HEK293T (cell line): ENCODE measurements at regions not wholly inside any gene's neighbourhood (a gene's known extent, or its start where the extent isn't known, plus 50 kb on each side); places are given as distances from the start of the nearest gene placed in this dataset.

Source experiments
- CTCF ChIA-PET: fragments of 350-600 bp; formaldehyde crosslinking; extraction: SDS; loops from one replicate; lab custom pipeline; 2021; ENCODE audit warnings: antibody characterized with exemption, inconsistent platforms; lab: Yijun Ruan, JAX
- POLR2A ChIA-PET: fragments of 350-600 bp; formaldehyde crosslinking; extraction: SDS; loops from one replicate; lab custom pipeline; 2020; ENCODE audit warnings: antibody characterized with exemption, inconsistent platforms; lab: Yijun Ruan, JAX
- DNase-seq: peaks from one replicate; pipeline ENCODE4 v3.0.0; 2012; ENCODE audit warnings: mixed read lengths; ENCODE audit errors: extremely low spot score
- ARNT ChIP-seq: fragments of 450-650 bp; IDR thresholded peaks from 2 replicates; pipeline ENCODE4 v1.6.1; 2017; ENCODE audit warnings: mild to moderate bottlenecking
- BHLHE40 ChIP-seq: fragments of 450-650 bp; IDR thresholded peaks from 2 replicates; pipeline ENCODE4 v1.6.1; 2016; ENCODE audit warnings: mild to moderate bottlenecking, moderate library complexity, borderline replicate concordance
- CTBP1 ChIP-seq: fragments of 450-650 bp; IDR thresholded peaks from 2 replicates; pipeline ENCODE4 v1.6.1; 2016; ENCODE audit warnings: borderline replicate concordance
- ELF4 ChIP-seq: fragments of 450-650 bp; IDR thresholded peaks from 2 replicates; pipeline ENCODE4 v1.6.1; 2017; ENCODE audit warnings: antibody characterized with exemption
- FOXA1 ChIP-seq: fragments of 450-650 bp; IDR thresholded peaks from 2 replicates; pipeline ENCODE4 v1.6.1; 2016; ENCODE audit warnings: mild to moderate bottlenecking
- FOXK2 ChIP-seq: fragments of 450-650 bp; IDR thresholded peaks from 2 replicates; pipeline ENCODE4 v1.6.1; 2016; ENCODE audit warnings: mild to moderate bottlenecking
- FOXM1 ChIP-seq: fragments of 450-650 bp; IDR thresholded peaks from 2 replicates; pipeline ENCODE4 v1.6.1; 2017; ENCODE audit warnings: mild to moderate bottlenecking, borderline replicate concordance
- HDGF ChIP-seq: fragments of 450-650 bp; IDR thresholded peaks from 2 replicates; pipeline ENCODE4 v1.6.1; 2017; ENCODE audit warnings: antibody characterized with exemption, borderline replicate concordance
- L3MBTL2 ChIP-seq: fragments of 450-650 bp; conservative IDR thresholded peaks from 2 replicates; pipeline ENCODE4 v1.6.1; 2016; ENCODE audit warnings: mild to moderate bottlenecking
- LEF1 ChIP-seq: fragments of 450-650 bp; IDR thresholded peaks from 2 replicates; pipeline ENCODE4 v1.6.1; 2017; ENCODE audit warnings: mild to moderate bottlenecking, borderline replicate concordance
- NFRKB ChIP-seq: fragments of 450-650 bp; IDR thresholded peaks from 2 replicates; pipeline ENCODE4 v1.6.1; 2016; ENCODE audit warnings: mild to moderate bottlenecking, moderate library complexity
- PKNOX1 ChIP-seq: fragments of 450-650 bp; IDR thresholded peaks from 2 replicates; pipeline ENCODE4 v1.6.1; 2016
- SP1 ChIP-seq: fragments of 450-650 bp; IDR thresholded peaks from 2 replicates; pipeline ENCODE4 v1.6.1; 2017
- SUZ12 ChIP-seq: fragments of 450-650 bp; IDR thresholded peaks from 2 replicates; pipeline ENCODE4 v1.6.1; 2016; ENCODE audit warnings: mild to moderate bottlenecking
- TARDBP ChIP-seq: fragments of 450-650 bp; IDR thresholded peaks from 2 replicates; pipeline ENCODE4 v1.6.1; 2016
- ZNF384 ChIP-seq: fragments of 450-650 bp; IDR thresholded peaks from 2 replicates; pipeline ENCODE4 v1.6.1; 2016

- ChIA-PET CTCF (no interaction called here), POLR2A (no interaction called here)
- TF ChIP-seq SUZ12 (no peak), FOXA1 (no peak), FOXM1 (no peak), ELF4 (no peak), TARDBP (no peak), ZNF384 (no peak), CTBP1 (no peak), NFRKB (no peak)
- DNase-seq: no peak
These were observed 698.2 kb upstream of the AGA start for GRCh38 chr4:178140326-178140915.

GRCh38 chr4:178142724-178143123, 700.5 kb upstream of the AGA start:
- no peak for TF ChIP-seq FOXA1
- no peak for TF ChIP-seq L3MBTL2
- ChIA-PET POLR2A (no interaction called here), CTCF (no interaction called here)
- no peak for DNase-seq

- ChIA-PET CTCF (no interaction called here), POLR2A (no interaction called here)
- TF ChIP-seq SP1: no peak
- no peak for TF ChIP-seq ZNF384
- TF ChIP-seq BHLHE40: no peak
- no peak for TF ChIP-seq FOXA1
- no peak for TF ChIP-seq CTBP1
- no peak for TF ChIP-seq SUZ12
- TF ChIP-seq PKNOX1: no peak
- TF ChIP-seq FOXM1: no peak
- no peak for TF ChIP-seq TARDBP
- no peak for TF ChIP-seq ARNT
- no peak for TF ChIP-seq NFRKB
- TF ChIP-seq LEF1: no peak
- TF ChIP-seq FOXK2: no peak
- no peak for TF ChIP-seq L3MBTL2
- no peak for TF ChIP-seq HDGF
- TF ChIP-seq ELF4: no peak
- DNase-seq: no peak
These were observed 705.9 kb upstream of the AGA start for GRCh38 chr4:178148106-178148505.

GRCh38 chr4:178165251-178165950, 723.2 kb upstream of the AGA start:
- TF ChIP-seq HDGF (no peak), SP1 (no peak), NFRKB (no peak), ZNF384 (no peak)
- POLR2A ChIA-PET: no interaction called here
- CTCF ChIA-PET: no interaction called here
- DNase-seq: no peak

- no peak for TF ChIP-seq SUZ12
- no peak for TF ChIP-seq FOXK2
- TF ChIP-seq FOXA1: no peak
- TF ChIP-seq PKNOX1: no peak
- no peak for TF ChIP-seq SP1
- no peak for TF ChIP-seq CTBP1
- no peak for TF ChIP-seq ELF4
- no peak for TF ChIP-seq LEF1
- TF ChIP-seq L3MBTL2: no peak
- no peak for TF ChIP-seq ZNF384
- no peak for TF ChIP-seq HDGF
- TF ChIP-seq NFRKB: no peak
- TF ChIP-seq BHLHE40: no peak
- no peak for TF ChIP-seq ARNT
- no peak for TF ChIP-seq TARDBP
- TF ChIP-seq FOXM1: no peak
- POLR2A ChIA-PET: no interaction called here
- DNase-seq: no peak
- CTCF ChIA-PET: no interaction called here
These were observed 723.7 kb upstream of the AGA start for GRCh38 chr4:178165951-178166308.

GRCh38 chr4:178173771-178174170, 731.5 kb upstream of the AGA start:
- POLR2A ChIA-PET: no interaction called here
- TF ChIP-seq NFRKB (no peak), LEF1 (no peak), ARNT (no peak), ZNF384 (no peak), TARDBP (no peak), SUZ12 (no peak), BHLHE40 (no peak), FOXA1 (no peak), FOXK2 (no peak), L3MBTL2 (no peak), FOXM1 (no peak)
- no peak for DNase-seq
- CTCF ChIA-PET: no interaction called here

GRCh38 chr4:178174756-178175155, 732.5 kb upstream of the AGA start:
- no peak for TF ChIP-seq FOXA1
- TF ChIP-seq HDGF: no peak
- TF ChIP-seq L3MBTL2: no peak
- TF ChIP-seq ZNF384: no peak
- TF ChIP-seq PKNOX1: no peak
- no peak for TF ChIP-seq CTBP1
- no peak for TF ChIP-seq BHLHE40
- TF ChIP-seq TARDBP: no peak
- no peak for TF ChIP-seq FOXM1
- TF ChIP-seq LEF1: no peak
- TF ChIP-seq ELF4: no peak
- TF ChIP-seq ARNT: no peak
- TF ChIP-seq NFRKB: no peak
- TF ChIP-seq FOXK2: no peak
- TF ChIP-seq SP1: no peak
- TF ChIP-seq SUZ12: no peak
- ChIA-PET CTCF (no interaction called here), POLR2A (no interaction called here)
- no peak for DNase-seq
